ENCODE measurements at regions not wholly inside any gene's neighbourhood (a gene's known extent, or its start where the extent isn't known, plus 50 kb on each side); places are given as distances from the start of the nearest gene placed in this dataset.

- no peak overlapping the region for H3K4me3 ChIP-seq (ENCODE audit: low read depth, low read length)
- no peak for TF ChIP-seq CTCF (IDR thresholded peaks at IDR 0.05; ENCODE audit: low read depth, low read length)
These were observed 1406.5 kb upstream of the ACO1 start for GRCh38 chr9:30977965-30978364.

GRCh38 chr9:30982301-30982700 lies 1402.1 kb upstream of the ACO1 start:
- no peak for TF ChIP-seq CTCF (IDR thresholded peaks at IDR 0.05; ENCODE audit: low read depth, low read length)
- H3K4me3 ChIP-seq (ENCODE audit: low read depth, low read length) = no peak overlapping the region

GRCh38 chr9:30995956-30996738 lies 1388.3 kb upstream of the ACO1 start:
- no peak for TF ChIP-seq CTCF (IDR thresholded peaks at IDR 0.05; ENCODE audit: low read depth, low read length)
- no peak overlapping the region for H3K4me3 ChIP-seq (ENCODE audit: low read depth, low read length)

GRCh38 chr9:30996761-30997160 lies 1387.7 kb upstream of the ACO1 start:
- H3K4me3 ChIP-seq (ENCODE audit: low read depth, low read length) = no peak overlapping the region
- TF ChIP-seq CTCF (IDR thresholded peaks at IDR 0.05; ENCODE audit: low read depth, low read length) = no peak

- no peak for TF ChIP-seq CTCF (IDR thresholded peaks at IDR 0.05; ENCODE audit: low read depth, low read length)
- no peak overlapping the region for H3K4me3 ChIP-seq (ENCODE audit: low read depth, low read length)
These were observed 1387.2 kb upstream of the ACO1 start for GRCh38 chr9:30997291-30997690.

GRCh38 chr9:31005086-31005665 lies 1379.3 kb upstream of the ACO1 start:
- H3K4me3 ChIP-seq (ENCODE audit: low read depth, low read length) = no peak overlapping the region
- TF ChIP-seq CTCF (IDR thresholded peaks at IDR 0.05; ENCODE audit: low read depth, low read length) = no peak

GRCh38 chr9:31013371-31013770 lies 1371.1 kb upstream of the ACO1 start:
- TF ChIP-seq CTCF (IDR thresholded peaks at IDR 0.05; ENCODE audit: low read depth, low read length) = no peak
- no peak overlapping the region for H3K4me3 ChIP-seq (ENCODE audit: low read depth, low read length)

Measured in WI38 (cell line).